H1 (cell line): ENCODE measurements at regions not wholly inside any gene's neighbourhood (a gene's known extent, or its start where the extent isn't known, plus 50 kb on each side); places are given as distances from the start of the nearest gene placed in this dataset.

Source experiments
- FOSL1 ChIP-seq: IDR thresholded peaks from 2 replicates; pipeline ENCODE4 v1.6.1; 2011; ENCODE audit warnings: mild to moderate bottlenecking, low read depth, low read length, moderate library complexity; ENCODE audit not compliant: insufficient read depth

DNA sequence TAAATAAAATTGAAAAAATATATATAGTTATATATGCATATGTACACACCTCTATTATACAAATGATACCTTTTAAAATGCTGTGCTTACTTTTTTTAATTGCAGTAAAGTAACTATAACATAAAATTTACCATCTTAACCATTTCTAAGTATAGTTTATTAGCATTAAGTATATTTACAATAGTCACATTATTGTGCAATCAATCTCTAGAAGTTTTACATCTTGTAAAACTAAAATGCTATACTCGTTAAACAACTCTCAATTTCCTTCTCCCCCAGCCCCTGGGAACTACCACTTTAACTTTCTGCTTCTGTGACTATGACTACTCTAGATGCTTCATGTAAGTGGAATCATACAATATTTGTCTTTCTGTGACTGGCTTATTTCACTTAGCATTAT is 146.7 kb upstream of the DST start (continued):
- no peak for TF ChIP-seq FOSL1
